ENCODE measurements at regions not wholly inside any gene's neighbourhood (a gene's known extent, or its start where the extent isn't known, plus 50 kb on each side); places are given as distances from the start of the nearest gene placed in this dataset.
A peak's percentile ranks its signal among the peaks of the same experiment; 100 is the strongest.
"Not testable (repeated sequence)": the region's sequence is repeated elsewhere in the genome, so short reads cannot be mapped to it uniquely, and the experiment has no call there.

GRCh38 chr3:31092748-31093589 lies 198.5 kb upstream of the GADL1 start:
- Histone ChIP-seq H3K4me3 (no peak overlapping the region), H3K27ac (peak overlapping the region in 1 of 21 experiments; percentile 9)

DNA sequence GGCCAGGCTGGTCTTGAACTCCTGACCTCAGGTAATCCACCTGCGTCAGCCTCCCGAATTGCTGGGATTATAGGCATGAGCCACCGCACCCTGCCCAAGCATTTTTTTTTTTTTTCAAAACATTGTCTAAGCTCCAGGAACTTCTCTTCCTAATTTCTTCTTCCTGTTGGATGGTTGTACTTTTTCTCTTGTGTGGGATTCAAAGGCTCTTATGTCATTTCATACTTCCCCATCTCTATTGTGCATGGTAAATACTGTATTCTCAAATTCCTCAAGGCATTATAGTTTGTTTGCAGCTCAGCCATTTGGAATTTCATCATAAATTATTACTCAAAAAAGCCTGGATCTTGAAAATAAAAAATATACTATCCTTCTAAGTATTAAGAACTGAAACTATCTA lies 199.1 kb upstream of the GADL1 start:
- no peak overlapping the region for H3K27ac ChIP-seq
- H3K4me3 ChIP-seq = no peak overlapping the region

DNA sequence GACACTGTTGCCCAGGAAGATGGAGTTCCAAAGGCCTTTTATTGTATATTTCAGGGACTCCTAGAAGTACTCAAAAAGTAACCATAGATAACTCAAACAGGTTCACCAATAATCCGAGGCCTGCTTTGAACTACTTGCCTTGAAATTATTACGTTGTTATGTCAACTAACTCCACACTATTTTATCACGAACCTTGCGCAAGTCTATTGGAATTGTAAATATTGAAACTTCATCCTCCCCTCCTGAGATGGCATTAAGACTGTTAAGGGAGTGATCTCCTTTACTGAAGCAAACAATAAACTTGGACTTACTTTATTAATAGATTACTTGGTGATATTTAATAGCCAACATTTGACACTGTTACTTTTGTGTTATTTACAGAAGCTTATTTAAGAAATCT lies 199.6 kb upstream of the GADL1 start:
- Histone ChIP-seq H3K27ac (no peak overlapping the region), H3K4me3 (no peak overlapping the region)

GRCh38 chr3:31095255-31095654 lies 200.8 kb upstream of the GADL1 start:
- H3K4me3 ChIP-seq = no peak overlapping the region

GRCh38 chr3:31096661-31097395 lies 202.4 kb upstream of the GADL1 start:
- no peak overlapping the region for H3K4me3 ChIP-seq
- H3K27ac ChIP-seq = peak overlapping the region in 1 of 21 experiments; percentile 16

More at GRCh38 chr3:31095255-31095654, 200.8 kb upstream of the GADL1 start:
- no peak overlapping the region for H3K27ac ChIP-seq

DNA sequence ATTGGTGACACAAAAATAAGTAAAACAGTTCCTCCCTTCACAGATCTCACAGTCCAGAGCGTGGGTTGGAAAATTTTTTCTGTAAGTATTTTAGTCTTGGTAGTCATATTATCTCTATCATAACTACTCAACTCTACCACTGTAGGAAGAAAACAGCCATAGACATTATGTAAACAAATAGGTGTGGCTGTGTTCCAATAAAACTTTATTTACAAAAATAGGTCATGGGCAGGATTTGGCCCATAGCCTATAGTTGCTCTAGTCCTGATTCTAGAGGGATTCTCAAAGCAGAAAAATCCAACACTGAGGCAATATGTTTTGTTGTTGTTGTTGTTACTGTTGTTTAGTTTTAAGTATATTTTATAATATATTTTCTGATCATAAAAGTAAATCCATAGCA lies 206.1 kb upstream of the GADL1 start:
- no peak overlapping the region for H3K27ac ChIP-seq
- no peak overlapping the region for H3K4me3 ChIP-seq

DNA sequence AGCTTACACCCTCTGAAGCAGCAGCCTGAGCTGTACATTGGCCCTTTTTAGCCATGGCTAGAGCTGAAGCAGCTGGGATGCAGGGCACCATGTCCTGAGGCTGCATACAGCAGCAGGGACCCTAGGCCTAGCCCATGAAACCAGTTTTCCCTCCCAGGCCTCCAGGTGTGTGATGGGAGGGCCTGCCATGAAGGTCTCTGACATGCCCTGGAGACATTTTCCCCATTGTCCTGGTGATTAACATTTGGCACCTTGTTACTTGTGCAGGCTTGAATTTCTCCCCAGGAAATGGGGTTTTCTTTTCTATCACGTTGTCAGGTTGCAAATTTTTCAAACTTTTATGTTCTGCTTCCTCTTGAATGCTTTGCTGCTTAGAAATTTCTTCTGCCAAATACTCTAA lies 206.8 kb upstream of the GADL1 start:
- H3K27ac ChIP-seq, H3K4me3 ChIP-seq: not testable (repeated sequence)

- Histone ChIP-seq H3K4me3 (no peak overlapping the region), H3K27ac (peak overlapping the region in 1 of 21 experiments; percentile 25)
Measured at GRCh38 chr3:31102196-31102879, 207.9 kb upstream of the GADL1 start.

- Histone ChIP-seq H3K27ac (no peak overlapping the region), H3K4me3 (no peak overlapping the region)
Measured at GRCh38 chr3:31103181-31103580, 208.7 kb upstream of the GADL1 start.

- H3K27ac ChIP-seq = no peak overlapping the region
- no peak overlapping the region for H3K4me3 ChIP-seq
Measured at GRCh38 chr3:31103623-31104180, 209.2 kb upstream of the GADL1 start.

DNA sequence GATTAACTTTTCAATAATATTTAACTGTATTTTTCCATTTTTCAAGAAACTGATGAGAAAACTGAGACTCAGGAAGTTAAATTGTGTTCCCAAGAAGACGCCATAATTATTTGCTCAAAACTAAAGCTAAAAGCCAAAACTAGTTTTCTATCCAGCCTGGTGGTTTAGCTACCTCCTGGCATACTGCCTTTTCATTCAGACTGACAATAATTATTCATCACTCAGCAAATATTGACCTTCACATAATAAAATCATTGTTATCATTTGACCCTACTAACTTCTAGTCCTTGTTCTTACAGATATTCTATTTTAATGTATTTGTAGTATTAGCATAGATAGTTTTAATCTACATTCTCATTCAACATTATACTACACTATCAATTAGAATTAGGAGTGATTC lies 210.6 kb upstream of the GADL1 start:
- peak overlapping the region in 4 of 21 experiments; percentile 12 to 42 (median 26) for H3K27ac ChIP-seq
- H3K4me3 ChIP-seq = no peak overlapping the region

DNA sequence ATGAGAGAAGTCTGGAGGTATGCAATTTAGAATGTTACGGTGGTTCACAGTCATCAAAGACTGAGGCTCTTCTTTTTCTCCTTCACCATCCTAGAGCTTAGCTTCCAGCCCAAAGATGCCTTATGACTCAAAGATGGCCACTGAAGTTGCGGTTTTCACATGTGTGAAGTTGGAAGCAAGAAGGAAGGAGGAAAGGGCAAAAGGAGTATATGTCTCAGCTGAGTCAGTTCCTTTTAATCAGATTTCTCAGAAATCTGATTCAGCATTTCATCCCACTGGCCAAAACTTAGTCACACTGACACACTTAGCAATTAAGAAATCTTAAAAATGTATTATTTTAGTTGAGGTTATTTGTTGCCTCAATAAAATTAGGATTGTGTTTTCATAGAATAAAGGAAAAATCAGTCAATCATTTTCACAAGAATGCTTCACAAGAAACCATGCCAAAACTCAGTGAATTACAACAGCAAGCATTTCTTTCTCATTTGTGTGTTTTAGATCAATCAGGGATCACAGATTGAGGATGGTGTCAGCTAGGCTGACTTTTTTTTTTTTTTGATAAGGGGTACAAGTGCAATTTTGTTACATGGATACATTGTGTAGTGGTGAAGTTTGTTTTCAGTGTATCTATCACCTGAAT lies 211.1 kb upstream of the GADL1 start:
- Histone ChIP-seq H3K4me3 (no peak overlapping the region), H3K27ac (peak overlapping the region in 5 of 21 experiments; percentile 15 to 52 (median 31))

DNA sequence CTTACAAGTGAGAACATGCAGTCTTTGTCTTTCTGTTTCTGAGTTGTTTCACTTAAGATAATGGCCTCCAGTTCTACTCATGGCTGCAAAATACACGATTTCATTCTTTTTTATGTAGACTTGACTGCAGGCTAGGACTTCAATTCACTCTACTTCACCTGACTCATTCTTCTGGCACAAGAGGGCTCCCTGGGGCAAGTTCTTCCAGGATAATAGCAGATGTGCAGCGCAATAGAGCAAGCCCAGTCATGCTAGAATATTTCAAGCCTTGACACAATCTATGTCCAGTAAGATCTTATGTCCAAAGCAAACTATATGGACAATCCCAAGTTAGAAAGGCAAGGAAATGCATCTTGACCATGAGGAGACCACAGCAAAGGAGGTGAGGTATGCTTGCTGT lies 211.7 kb upstream of the GADL1 start:
- Histone ChIP-seq H3K27ac (peak overlapping the region in 5 of 21 experiments; percentile 16 to 52 (median 31)), H3K4me3 (no peak overlapping the region)

DNA sequence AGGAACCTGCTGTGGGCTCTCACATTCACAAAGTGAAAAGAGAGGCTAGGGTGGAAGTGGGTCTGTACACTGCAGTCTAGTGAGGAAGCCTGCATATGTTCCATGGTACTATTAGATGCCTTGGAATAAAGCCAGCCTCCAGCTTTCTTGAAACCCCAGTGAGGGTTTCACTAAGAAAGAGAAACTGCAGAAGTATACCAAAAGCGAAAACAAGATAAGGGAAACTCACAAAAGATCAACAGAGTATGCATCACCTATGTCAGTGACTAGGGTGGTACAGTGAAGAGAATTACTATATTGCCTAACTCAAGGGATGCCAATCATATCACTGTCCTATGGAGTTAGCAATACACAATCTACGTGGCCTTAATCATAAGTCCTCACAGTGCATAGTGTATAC lies 212.5 kb upstream of the GADL1 start:
- peak overlapping the region in 4 of 21 experiments; percentile 12 to 52 (median 21) for H3K27ac ChIP-seq
- no peak overlapping the region for H3K4me3 ChIP-seq

DNA sequence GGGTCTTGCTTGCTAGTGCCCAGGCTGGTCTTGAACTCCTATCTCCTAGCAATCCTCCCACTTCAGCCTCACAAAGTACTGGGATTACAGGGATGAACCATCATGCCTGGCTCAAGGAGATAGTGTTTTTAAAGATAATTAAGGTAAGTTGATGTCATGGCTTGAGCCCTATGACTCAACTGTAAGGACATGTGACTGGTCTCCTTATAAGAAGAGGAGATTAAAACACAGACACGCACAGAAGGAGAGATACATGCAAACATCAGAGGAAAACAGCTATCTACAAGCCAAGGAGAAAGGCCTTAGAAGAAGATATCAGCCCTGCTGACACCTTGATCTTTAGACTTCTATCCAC lies 220.4 kb upstream of the GADL1 start:
- Histone ChIP-seq H3K4me3 (no peak overlapping the region), H3K27ac (no peak overlapping the region)

- H3K27ac ChIP-seq, H3K4me3 ChIP-seq: not testable (repeated sequence)
Measured at GRCh38 chr3:31115531-31115930, 221.1 kb upstream of the GADL1 start.

GRCh38 chr3:31116651-31117050 lies 222.2 kb upstream of the GADL1 start:
- H3K27ac ChIP-seq = no peak overlapping the region
- H3K4me3 ChIP-seq = no peak overlapping the region

GRCh38 chr3:31117854-31118253 lies 223.4 kb upstream of the GADL1 start:
- no peak overlapping the region for H3K27ac ChIP-seq
- H3K4me3 ChIP-seq = no peak overlapping the region

DNA sequence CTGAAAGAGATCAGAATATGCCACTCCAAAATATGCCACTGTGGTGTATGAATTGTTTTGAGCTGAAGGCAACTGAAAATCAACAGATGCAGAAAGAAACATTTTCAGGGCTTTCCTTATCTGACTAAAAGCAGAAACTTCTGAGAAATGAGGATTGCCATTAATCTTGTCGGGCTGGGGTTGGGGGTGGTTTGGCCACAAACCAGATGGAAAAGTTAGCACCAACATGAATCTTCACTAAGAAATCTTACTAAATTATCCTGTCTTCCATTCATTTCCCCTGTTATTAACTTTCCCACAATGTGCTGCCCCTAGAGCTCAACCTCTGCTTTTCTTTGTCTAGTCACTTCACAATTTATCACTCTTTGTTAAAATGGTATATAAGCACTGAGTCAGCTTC lies 229.9 kb upstream of the GADL1 start:
- no peak overlapping the region for H3K4me3 ChIP-seq
- H3K27ac ChIP-seq = no peak overlapping the region
